B cell (primary cell): ENCODE measurements at regions not wholly inside any gene's neighbourhood (a gene's known extent, or its start where the extent isn't known, plus 50 kb on each side); places are given as distances from the start of the nearest gene placed in this dataset.

Experiments used
- ATAC-seq: fragments of 200-7000 bp; cut with Tn5 transposase; one replicate; pipeline ENCODE4 v1.10.0; 2021; ENCODE audit warnings: low read depth, mild to moderate bottlenecking, moderate number of reproducible peaks, moderate library complexity
- CTCF ChIA-PET: fragments of 350-600 bp; sonication (Branson Sonifier 250); formaldehyde crosslinking; loops from one replicate; lab custom pipeline; 2021; ENCODE audit warnings: antibody characterized with exemption, inconsistent platforms; lab: Charles Lee
- POLR2A ChIA-PET: fragments of 350-600 bp; sonication (Branson Sonifier 250); formaldehyde crosslinking; loops from one replicate; lab custom pipeline; 2021; ENCODE audit warnings: antibody characterized with exemption; lab: Charles Lee
- DNase-seq: peaks from one replicate; pipeline ENCODE4 v3.0.0; 2013
- H2AFZ ChIP-seq: 2 replicates; pipeline ENCODE4 v1.6.1; 2012; ENCODE audit warnings: mild to moderate bottlenecking, low read depth, low read length; ENCODE audit not compliant: insufficient read depth, poor library complexity, severe bottlenecking
- H3K27ac ChIP-seq, 2 donors: 1 replicate in 1 of 2; 2 replicates in 1 of 2; pipeline ENCODE4 v1.5.1; 2012 to 2013; ENCODE audit warnings: low read length in 2 of 2, mild to moderate bottlenecking in 2 of 2, moderate library complexity in 1 of 2
- H3K27me3 ChIP-seq, 4 experiments: fragments of 200-600 bp in 1 of 4; sonication (generic) in 1 of 4; replicated peaks in 1 of 4; 1 replicate in 2 of 4; 2 replicates in 2 of 4; pipeline versions ENCODE4 v1.6.1 to v1.7.0; 2013 to 2016; ENCODE audit warnings: low read length in 3 of 4, mild to moderate bottlenecking in 2 of 4, mixed read lengths in 1 of 4, moderate library complexity in 1 of 4; ENCODE audit not compliant: insufficient read depth in 4 of 4, control insufficient read depth in 3 of 4; ENCODE audit errors: control extremely low read depth in 1 of 4
- H3K36me3 ChIP-seq, 2 experiments: replicated peaks in 1 of 2; 1 replicate in 1 of 2; 2 replicates in 1 of 2; pipeline versions ENCODE4 v1.6.1 to v1.7.1; 2013; ENCODE audit warnings: low read length in 1 of 2; ENCODE audit not compliant: insufficient read depth in 2 of 2, control insufficient read depth in 1 of 2; ENCODE audit errors: control extremely low read depth in 1 of 2, extremely low read depth in 1 of 2
- H3K4me1 ChIP-seq, 2 donors: fragments of 200-600 bp in 1 of 2; sonication (generic) in 1 of 2; 1 replicate in 1 of 2; 2 replicates in 1 of 2; pipeline versions ENCODE4 v1.5.1 to v1.6.1; 2013 to 2017; ENCODE audit warnings: low read length in 2 of 2; ENCODE audit not compliant: control insufficient read depth in 2 of 2, insufficient read depth in 2 of 2
- H3K4me2 ChIP-seq: replicated peaks from 2 replicates; pipeline ENCODE3; 2012; ENCODE audit warnings: mild to moderate bottlenecking, low read depth, low read length; ENCODE audit not compliant: poor library complexity, severe bottlenecking
- H3K4me3 ChIP-seq, 5 experiments: fragments of 200-600 bp in 1 of 5; sonication (generic) in 1 of 5; 1 replicate in 3 of 5; 2 replicates in 2 of 5; pipeline versions ENCODE4 v1.5.1 to v1.7.0; 2011 to 2016; ENCODE audit warnings: low read length in 4 of 5, mild to moderate bottlenecking in 4 of 5, low read depth in 2 of 5, control low read depth in 1 of 5, moderate library complexity in 1 of 5; ENCODE audit not compliant: insufficient read depth in 1 of 5; ENCODE audit errors: control extremely low read depth in 1 of 5, extremely low read depth in 1 of 5
- H3K79me2 ChIP-seq: fragments of 200-600 bp; sonication (generic); one replicate; pipeline ENCODE4 v1.6.0; 2016; ENCODE audit warnings: low read length; ENCODE audit not compliant: control insufficient read depth, insufficient read depth
- H3K9ac ChIP-seq: fragments of 200-600 bp; sonication (generic); 2 replicates; pipeline ENCODE4 v1.6.1; 2017; ENCODE audit warnings: mild to moderate bottlenecking, low read length, moderate library complexity
- H3K9me3 ChIP-seq, 3 donors: one replicate each; pipeline versions ENCODE4 v1.6.1 to v1.7.1; 2013; ENCODE audit warnings: low read length in 2 of 3; ENCODE audit not compliant: control insufficient read depth in 2 of 3, insufficient read depth in 1 of 3; ENCODE audit errors: control extremely low read depth in 1 of 3
- H4K20me1 ChIP-seq: 2 replicates; pipeline ENCODE4 v1.6.0; 2012; ENCODE audit warnings: mild to moderate bottlenecking, low read length; ENCODE audit not compliant: insufficient read depth, control insufficient read depth, poor library complexity, severe bottlenecking
- H3K27ac Mint-ChIP-seq: one replicate; pipeline ENCODE4 v1.8.0; 2021; ENCODE audit warnings: mixed read lengths
- H3K27me3 Mint-ChIP-seq: one replicate; pipeline ENCODE4 v1.8.0; 2021; ENCODE audit warnings: mixed read lengths
- H3K4me1 Mint-ChIP-seq: one replicate; pipeline ENCODE4 v1.8.0; 2021; ENCODE audit warnings: mixed read lengths
- H3K4me3 Mint-ChIP-seq: one replicate; pipeline ENCODE4 v1.8.0; 2021; ENCODE audit warnings: mixed read lengths
- H3K9me3 Mint-ChIP-seq: one replicate; pipeline ENCODE4 v1.8.0; 2022; ENCODE audit warnings: mixed read lengths; ENCODE audit not compliant: insufficient read depth
- EZH2 ChIP-seq: IDR thresholded peaks from 2 replicates; pipeline ENCODE4 v1.6.1; 2012; ENCODE audit warnings: borderline replicate concordance, low read depth, mild to moderate bottlenecking, moderate library complexity, low read length; ENCODE audit not compliant: insufficient read depth, poor library complexity, severe bottlenecking
- WGBS: methylation state at CpG from one replicate; pipeline ENCODE4 v1.1.5; 2013; ENCODE audit warnings: missing lambda C conversion rate; ENCODE audit not compliant: insufficient coverage; 5-methylcytosine and 5-hydroxymethylcytosine counted together
- intact Hi-C: fragments of 100-400 bp; cut with micrococcal nuclease; formaldehyde crosslinking; loops from one replicate; pipeline ENCODE4 v1.10.0; 2022
- TF ChIP-seq, protein P1 (sequence below): fragments of 200-600 bp; IDR thresholded peaks from one replicate; pipeline ENCODE4 v1.8.0; 2022; ENCODE audit warnings: antibody characterized with exemption, mild to moderate bottlenecking

DNA sequence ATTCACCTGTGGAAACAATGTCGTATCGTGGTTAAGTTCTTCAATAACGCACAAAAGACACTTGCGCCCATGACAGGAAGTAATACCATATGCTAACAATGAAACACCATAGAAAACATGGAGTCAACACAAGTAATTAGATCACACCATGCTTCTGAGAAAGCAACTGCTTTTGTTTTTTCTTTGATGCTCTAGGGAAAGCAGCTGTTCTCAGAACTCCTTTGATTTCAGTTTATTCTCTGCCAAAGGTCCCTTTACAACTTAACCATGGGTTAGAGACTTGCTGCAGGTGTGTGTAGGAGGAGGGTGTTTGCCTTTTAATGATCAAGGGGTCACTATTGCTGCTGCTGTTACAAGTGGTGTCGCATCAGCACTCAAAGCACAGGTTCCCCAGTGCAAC lies 324.0 kb upstream of the SLCO3A1 start:
- Histone ChIP-seq H4K20me1 (no peaks in the 10 kb centered on the region), H3K9me3 (no peaks in the 10 kb centered on the region), H3K27ac (no peak overlapping the region), H2AFZ (no peak overlapping the region), H3K27me3 (no peaks in the 10 kb centered on the region), H3K4me2 (no peak overlapping the region), H3K79me2 (no peaks in the 10 kb centered on the region), H3K4me3 (no peak overlapping the region), H3K9ac (no peak overlapping the region), H3K4me1 (no peaks in the 10 kb centered on the region), H3K36me3 (no peaks in the 10 kb centered on the region)
- TF ChIP-seq EZH2: no peak
- TF ChIP-seq, protein P1, sequence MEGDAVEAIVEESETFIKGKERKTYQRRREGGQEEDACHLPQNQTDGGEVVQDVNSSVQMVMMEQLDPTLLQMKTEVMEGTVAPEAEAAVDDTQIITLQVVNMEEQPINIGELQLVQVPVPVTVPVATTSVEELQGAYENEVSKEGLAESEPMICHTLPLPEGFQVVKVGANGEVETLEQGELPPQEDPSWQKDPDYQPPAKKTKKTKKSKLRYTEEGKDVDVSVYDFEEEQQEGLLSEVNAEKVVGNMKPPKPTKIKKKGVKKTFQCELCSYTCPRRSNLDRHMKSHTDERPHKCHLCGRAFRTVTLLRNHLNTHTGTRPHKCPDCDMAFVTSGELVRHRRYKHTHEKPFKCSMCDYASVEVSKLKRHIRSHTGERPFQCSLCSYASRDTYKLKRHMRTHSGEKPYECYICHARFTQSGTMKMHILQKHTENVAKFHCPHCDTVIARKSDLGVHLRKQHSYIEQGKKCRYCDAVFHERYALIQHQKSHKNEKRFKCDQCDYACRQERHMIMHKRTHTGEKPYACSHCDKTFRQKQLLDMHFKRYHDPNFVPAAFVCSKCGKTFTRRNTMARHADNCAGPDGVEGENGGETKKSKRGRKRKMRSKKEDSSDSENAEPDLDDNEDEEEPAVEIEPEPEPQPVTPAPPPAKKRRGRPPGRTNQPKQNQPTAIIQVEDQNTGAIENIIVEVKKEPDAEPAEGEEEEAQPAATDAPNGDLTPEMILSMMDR: no peak
- DNase-seq: no peak
- intact Hi-C loops: no loop called here
- ChIA-PET CTCF (no interaction called here), POLR2A (no interaction called here)
- no peaks in the 10 kb centered on the region for H3K9me3 Mint-ChIP-seq
- no peaks in the 10 kb centered on the region for H3K4me1 Mint-ChIP-seq
- H3K27ac Mint-ChIP-seq: no peak overlapping the region
- H3K4me3 Mint-ChIP-seq: no peak overlapping the region
- 90% methylated on average over 2 of the region's 5 CpGs for WGBS
- peaks cover 8% of the 10 kb centered on the region for H3K27me3 Mint-ChIP-seq
- no peak for ATAC-seq

GRCh38 chr15:91530279-91530678 lies 323.2 kb upstream of the SLCO3A1 start:
- no peak overlapping the region for H3K27ac ChIP-seq
- Mint-ChIP-seq H3K9me3 (no peaks in the 10 kb centered on the region), H3K4me3 (no peak overlapping the region), H3K27ac (no peak overlapping the region), H3K4me1 (no peaks in the 10 kb centered on the region), H3K27me3 (peaks cover 8% of the 10 kb centered on the region)
- ChIA-PET CTCF (no interaction called here), POLR2A (no interaction called here)
- no peak overlapping the region for H2AFZ ChIP-seq
- H3K9ac ChIP-seq: no peak overlapping the region
- 100% methylated on average over 3 of the region's 6 CpGs for WGBS
- no peak for DNase-seq
- no peaks in the 10 kb centered on the region for H4K20me1 ChIP-seq
- no peaks in the 10 kb centered on the region for H3K9me3 ChIP-seq
- TF ChIP-seq, protein P1: no peak
- no peak for TF ChIP-seq EZH2
- no peaks in the 10 kb centered on the region for H3K4me1 ChIP-seq
- ATAC-seq: no peak
- H3K4me3 ChIP-seq: no peak overlapping the region
- no peaks in the 10 kb centered on the region for H3K27me3 ChIP-seq
- intact Hi-C loops: no loop called here
- H3K36me3 ChIP-seq: no peaks in the 10 kb centered on the region
- no peak overlapping the region for H3K4me2 ChIP-seq
- H3K79me2 ChIP-seq: no peaks in the 10 kb centered on the region
